DND-41 (cell line): ENCODE measurements at regions not wholly inside any gene's neighbourhood (a gene's known extent, or its start where the extent isn't known, plus 50 kb on each side); places are given as distances from the start of the nearest gene placed in this dataset.

ENCODE experiments used
- CTCF ChIP-seq: IDR thresholded peaks from 2 replicates; pipeline ENCODE4 v1.5.1; 2012; ENCODE audit warnings: borderline replicate concordance, low read length, moderate library complexity, mild to moderate bottlenecking; ENCODE audit not compliant: poor library complexity, severe bottlenecking; ENCODE audit errors: extremely low read depth
- EZH2 ChIP-seq: IDR thresholded peaks from 3 replicates; pipeline ENCODE4 v1.6.1; 2012; ENCODE audit warnings: borderline replicate concordance, low read depth, mild to moderate bottlenecking, moderate library complexity, low read length, inconsistent platforms; ENCODE audit not compliant: severe bottlenecking

- TF ChIP-seq CTCF (no peak), EZH2 (no peak)
Observed at GRCh38 chr6:14857501-14857900, 388.4 kb upstream of the JARID2 start.
